HTR-8/SVneo (cell line): ENCODE measurements at regions not wholly inside any gene's neighbourhood (a gene's known extent, or its start where the extent isn't known, plus 50 kb on each side); places are given as distances from the start of the nearest gene placed in this dataset.

Experiments used
- DNase-seq: peaks from one replicate; pipeline ENCODE4 v3.0.0; 2011; ENCODE audit warnings: low spot score, mixed read lengths; ENCODE audit not compliant: insufficient read length
- FAIRE-seq: peaks from 2 replicates; lab custom pipeline; 2011; peaks lifted over from hg19 to GRCh38; lab: Jason Lieb, UNC

DNA sequence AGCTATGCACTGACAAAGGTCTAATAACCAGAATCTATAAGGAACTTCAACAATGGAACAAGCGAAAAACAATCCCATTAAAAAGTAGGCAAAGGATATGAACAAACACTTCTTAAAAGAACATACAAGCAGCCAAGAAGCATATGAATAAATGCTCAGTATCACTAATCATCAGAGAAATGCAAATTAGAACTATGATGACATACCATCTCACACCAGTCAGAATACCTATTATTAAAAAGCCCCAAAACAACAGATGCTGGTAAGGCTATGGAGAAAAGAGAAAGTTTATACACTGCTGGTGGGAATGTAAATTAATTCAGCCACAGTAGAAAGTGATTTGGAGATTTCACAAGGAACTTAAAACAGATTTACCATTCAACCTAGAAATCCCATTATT lies 211.8 kb downstream of the EDN1 start:
- DNase-seq (no peak), FAIRE-seq (no peak)

DNA sequence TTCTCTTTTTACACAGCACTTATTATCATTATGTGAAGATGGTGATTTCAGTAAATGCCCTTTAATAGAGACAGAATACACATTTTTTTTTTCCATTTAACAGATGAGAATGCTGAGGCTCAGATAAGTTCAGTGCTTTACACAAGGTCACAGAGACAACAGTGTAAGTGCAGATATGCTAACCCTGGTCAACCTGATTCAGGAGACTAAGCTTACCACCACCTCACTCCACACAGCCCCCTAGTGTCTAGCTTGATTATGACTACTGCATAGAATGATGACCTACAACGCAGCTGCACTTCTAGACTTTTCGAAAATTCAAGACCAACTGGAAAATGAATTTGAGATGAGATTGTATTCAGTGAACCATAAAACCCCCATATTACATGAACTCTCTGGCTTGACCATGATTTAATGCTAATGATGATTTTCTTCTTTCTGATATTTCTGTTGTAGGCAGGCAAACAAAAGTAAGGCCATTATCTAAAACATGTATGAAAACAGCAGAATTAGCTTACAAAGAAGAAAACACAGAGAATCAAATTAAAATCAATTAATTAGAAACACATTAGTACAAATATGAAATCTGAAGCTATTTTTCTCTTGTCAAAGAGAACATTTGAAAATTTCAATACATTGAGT lies 212.1 kb upstream of the PHACTR1 start:
- peak; percentile 18 for DNase-seq
- FAIRE-seq: peak; percentile 74

DNA sequence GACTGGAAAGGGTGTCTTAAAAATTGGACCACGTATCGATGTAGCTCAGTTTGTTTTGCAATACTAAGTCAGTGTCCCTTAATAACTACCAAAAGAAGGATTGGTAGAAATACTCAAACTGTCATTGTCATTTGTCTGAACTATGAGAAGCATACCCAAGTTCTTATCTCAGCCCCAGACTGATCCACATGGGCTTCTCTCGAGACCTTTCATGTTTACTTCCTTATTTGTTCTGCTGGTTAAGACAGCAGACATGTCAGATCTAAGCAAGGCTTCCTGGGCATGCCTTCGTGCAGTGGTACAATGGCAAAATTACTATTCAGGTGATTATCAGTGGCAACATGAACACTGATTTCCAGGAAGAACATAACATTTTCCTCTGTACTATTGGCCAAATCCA lies 211.1 kb upstream of the PHACTR1 start:
- FAIRE-seq: no peak
- DNase-seq: no peak

DNA sequence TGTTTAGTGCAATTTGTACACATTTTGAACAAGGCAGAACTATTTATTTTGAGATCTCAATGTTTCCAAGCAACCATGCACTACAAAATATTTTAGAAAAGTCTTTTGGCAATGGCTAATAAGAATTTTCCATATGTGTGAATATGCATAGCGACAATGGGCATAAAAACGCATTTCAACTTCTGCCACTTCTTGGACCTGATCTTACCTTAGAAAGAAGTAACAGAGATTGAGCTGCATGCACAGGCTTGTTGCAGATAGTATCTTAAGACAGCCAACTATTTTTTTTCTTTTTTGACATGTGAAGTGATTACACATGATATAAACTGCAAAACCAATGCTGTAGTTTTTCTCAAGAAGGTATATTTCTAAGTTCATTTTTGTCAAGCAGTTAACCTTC lies 210.4 kb upstream of the PHACTR1 start:
- FAIRE-seq: no peak
- DNase-seq: no peak

DNA sequence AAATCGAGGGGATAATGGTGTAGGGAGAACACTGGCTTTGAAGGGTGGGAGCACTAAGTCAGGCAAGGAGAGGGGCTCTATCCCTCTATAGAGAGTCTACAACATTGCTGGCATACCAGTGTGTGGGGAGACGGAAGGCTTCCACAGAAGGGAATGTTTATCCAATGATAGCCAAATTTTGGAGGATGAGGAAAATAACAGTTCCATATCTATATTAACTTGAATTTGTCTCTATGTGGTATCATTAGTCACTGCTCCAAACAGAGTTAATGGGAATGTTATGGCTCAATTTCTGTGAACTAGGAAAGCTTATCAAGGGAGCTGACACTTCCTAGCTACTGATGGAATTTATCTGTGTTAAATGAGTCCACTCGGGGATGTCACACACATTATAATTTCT lies 208.9 kb upstream of the PHACTR1 start:
- FAIRE-seq: no peak

DNA sequence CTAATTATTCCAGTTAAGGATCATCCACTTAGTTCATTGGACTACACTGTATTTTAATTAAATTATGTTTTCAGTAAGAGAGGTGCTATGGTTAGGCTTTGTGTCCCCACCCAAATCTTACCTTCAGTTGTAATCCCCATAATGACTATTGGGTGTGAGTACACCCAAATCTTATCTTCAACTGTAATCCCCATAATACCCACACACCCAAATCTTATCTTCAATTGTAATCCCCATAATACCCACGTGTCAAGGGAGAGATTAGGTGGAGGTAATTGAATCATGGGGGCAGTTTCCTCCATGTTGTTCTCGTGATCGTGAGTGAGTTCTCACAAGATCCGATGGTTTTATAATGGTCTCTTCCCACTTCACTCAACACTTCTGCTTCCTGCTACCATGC lies 208.0 kb upstream of the PHACTR1 start:
- DNase-seq: no peak
- FAIRE-seq: no peak

More for the DNA sequence above, 208.9 kb upstream of the PHACTR1 start:
- no peak for DNase-seq

DNA sequence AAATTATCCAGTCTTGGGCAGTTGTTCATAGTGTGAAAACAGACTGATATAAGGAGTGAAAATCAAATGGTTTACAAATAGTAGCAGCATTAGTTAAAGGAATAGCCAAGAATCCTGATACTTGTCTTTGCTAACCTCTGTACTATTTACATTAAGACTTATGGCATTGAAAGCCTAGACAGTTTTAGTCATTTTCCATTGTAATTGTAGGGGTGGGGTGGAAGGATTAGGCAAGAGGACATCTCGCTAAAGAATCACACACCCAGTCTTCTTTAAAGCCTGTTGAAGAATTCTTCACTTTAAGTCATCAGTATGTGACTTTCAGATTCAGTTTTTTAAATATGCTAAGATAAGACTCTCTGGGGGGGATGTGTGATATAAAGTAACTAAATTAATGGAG lies 207.5 kb upstream of the PHACTR1 start:
- no peak for FAIRE-seq
- no peak for DNase-seq

DNA sequence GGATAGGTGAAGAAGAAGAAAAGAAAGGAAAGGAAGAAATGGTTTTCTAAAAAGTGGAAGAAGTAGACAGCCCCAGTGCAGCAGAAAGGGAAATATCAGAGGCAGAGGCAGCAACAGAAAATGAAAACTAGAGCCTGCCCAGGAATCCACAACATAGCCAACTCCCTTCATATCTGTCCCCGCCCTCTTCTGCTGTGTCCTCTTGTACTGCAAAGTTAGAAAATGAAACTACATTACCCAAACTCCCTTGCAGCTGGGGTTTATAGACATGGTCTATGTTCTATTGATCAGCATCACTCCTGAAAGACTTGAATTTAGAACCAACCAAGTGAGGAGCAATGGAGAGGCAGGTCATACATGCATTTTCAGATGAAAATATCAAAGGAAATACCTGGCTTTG lies 200.5 kb upstream of the PHACTR1 start:
- DNase-seq (no peak), FAIRE-seq (no peak)

DNA sequence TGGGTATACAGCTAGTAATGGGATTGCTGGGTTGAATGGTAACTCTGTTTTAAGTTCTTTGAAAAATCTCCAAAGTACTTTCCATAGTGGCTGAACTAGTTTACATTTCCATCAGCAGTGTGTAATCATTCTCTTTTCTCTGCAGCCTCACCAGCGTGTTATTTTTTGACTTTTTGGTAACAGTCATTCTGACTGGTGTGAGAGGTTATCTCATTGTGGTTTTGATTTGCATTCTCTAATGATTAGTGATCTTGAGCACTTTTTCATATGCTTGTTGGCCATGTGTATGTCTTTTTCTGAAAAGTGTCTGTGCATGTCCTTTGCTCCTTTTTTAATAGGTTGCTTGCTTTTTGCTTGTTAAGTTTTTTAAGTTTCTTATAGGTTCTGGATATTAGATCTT lies 194.2 kb upstream of the PHACTR1 start:
- no peak for DNase-seq
- no peak for FAIRE-seq

DNA sequence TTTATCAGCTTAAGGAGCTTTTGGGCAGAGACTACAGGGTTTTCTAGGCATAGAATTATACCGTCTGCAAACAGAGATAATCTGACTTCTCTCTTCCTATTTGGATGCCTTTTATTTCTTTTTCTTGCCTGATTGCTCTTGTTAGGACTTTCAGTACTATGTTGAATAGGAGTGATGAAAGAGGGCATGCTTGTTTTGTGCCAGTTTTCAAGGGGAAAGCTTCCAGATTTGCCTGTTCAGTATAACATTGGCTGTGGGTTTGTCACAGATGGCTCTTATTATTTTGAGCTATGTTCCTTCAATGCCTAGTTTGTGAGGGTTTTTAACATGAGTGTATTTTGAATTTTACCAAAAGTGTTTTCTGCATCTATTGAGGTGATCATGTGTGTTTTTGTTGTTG lies 192.8 kb upstream of the PHACTR1 start:
- DNase-seq (no peak), FAIRE-seq (no peak)

DNA sequence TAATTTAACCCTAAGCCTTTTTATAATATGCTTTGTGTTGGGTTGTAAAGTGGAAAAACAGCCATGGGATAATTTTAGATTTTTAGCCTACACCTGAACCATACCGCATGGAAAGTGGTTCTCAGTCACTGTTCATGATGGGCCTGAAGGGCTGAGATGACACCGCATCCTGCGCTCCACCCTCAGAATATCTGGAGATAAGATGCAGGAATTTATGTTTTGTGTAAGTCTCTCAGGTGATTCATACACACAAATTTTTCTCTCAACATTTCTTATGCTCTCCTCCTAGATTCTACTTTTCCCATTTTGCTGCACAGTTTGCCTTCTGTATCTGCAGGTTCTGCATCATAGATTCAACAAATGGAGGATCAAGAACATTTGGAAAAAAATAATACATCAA lies 191.3 kb upstream of the PHACTR1 start:
- FAIRE-seq (no peak), DNase-seq (no peak)

DNA sequence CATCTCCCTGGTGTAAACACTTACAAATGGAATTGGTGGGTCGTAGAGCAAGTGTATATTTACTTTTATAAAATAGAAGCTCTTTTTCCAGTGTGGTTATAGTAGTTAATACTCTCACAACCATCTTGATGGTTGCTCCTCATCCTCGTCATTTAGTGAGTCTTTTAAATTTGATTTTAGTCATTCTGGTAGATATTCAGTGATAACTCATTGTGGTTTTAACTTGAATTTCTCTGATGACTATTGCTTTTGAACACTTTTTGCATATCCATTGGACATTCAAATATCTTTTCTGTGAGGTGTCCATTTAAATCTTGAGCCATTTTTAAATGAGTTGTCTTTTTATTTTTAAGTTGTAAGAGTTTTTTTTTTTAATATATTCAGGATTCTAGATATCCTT lies 189.2 kb upstream of the PHACTR1 start:
- no peak for DNase-seq
- no peak for FAIRE-seq

DNA sequence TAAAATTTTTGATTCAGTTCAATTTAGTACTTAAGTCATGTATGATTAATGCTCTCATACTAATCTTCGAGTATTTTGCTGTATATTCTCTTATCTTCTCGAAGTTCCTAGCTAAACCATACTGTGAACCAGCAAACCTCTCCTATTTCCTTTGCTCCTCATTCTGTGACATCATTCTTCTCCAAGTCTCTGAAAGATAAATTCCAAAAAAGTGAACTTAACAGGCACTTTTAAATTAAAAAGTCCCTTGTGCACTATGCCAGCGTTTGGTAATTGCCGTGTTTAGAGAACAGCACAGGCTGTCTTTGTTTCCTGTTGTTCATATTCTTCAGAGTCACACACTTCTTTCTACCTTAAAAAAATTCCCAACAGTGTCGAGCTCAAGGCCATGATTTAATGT lies 188.4 kb upstream of the PHACTR1 start:
- DNase-seq (no peak), FAIRE-seq (no peak)

DNA sequence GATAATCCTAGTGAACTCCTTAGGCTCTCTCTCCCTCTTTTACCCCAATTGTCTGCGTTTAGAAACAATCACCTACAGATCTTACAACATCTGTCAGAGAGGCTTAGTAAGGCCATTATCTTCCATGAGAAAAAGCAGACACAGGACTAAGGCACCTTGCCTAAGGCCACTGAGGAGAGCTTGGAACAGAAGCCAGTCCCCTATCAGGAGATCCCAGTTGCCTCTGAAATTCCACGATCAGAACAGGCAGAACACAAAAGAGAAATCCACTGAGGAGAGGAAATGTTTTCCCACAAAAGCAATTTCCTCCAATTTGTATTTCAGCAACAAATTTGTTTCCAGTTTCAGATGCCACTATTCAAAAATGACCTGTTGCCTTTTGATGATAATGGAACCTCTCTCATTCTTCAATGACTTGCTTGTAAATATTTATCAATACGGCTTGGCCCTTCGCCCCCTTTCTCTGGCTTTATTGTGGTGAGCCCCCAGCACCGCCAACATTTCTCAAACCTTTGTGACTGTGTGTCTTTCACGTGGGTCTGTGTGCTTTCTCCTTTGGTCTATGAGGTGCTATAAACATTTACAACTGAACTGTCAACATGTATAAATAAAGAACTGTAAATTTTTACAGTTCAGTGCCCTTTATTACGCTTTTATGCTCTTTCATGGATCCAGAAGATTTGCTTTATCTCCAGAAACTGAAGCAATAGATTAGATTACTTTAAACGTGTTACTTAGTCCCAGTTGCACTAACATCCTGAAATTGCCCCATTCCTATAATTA lies 187.8 kb upstream of the PHACTR1 start:
- no peak for DNase-seq
- no peak for FAIRE-seq

DNA sequence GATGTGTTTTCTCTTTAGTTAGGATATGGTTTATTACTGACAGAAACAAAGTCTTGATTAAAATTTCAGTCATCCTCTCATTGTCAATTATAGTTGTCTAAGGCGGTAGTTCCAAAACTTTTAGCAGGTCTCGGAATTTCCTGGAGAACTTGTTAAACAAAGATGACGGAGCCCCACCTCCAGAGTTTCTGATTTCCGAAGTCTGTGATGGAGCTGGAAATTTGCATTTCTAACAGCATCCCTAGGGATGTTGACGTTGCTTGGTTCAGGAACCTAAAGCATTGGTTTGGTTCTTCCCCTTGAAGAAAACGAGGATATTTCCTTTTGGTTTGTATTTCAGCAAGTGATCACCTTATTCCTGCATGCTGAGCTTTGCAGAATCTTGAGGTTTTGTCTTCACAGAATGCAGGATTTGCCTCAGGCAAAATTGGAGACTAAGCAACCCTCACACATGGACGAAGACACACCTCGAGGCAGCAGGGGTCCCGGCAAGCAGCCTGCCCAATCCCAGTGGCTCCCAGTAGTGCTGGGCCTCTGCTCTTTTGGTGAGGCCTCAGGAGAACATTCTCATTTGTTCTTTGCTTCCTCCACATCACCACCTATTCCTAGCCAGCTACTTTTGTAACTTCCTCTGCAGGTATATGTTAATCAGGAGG lies 187.1 kb upstream of the PHACTR1 start:
- DNase-seq (no peak), FAIRE-seq (no peak)

DNA sequence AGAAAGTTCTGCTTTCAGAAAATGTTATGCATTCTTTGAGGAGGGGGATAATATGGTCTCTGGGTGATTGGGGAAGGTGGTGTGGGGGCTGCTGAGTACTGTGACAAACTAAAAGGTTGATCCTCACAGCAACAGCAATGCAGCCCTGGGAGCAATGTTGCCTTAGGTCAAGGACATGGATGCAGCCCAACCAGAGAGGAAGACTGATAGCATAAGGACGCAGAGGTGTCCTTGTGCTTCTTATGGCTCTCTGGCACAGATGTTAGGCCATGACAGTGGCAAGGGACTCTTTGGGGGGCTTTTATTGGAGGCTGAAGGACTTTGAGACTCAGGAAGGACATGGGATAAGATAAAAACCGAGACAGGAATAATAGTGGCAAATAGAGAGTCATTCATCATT lies 186.2 kb upstream of the PHACTR1 start:
- DNase-seq (no peak), FAIRE-seq (no peak)

DNA sequence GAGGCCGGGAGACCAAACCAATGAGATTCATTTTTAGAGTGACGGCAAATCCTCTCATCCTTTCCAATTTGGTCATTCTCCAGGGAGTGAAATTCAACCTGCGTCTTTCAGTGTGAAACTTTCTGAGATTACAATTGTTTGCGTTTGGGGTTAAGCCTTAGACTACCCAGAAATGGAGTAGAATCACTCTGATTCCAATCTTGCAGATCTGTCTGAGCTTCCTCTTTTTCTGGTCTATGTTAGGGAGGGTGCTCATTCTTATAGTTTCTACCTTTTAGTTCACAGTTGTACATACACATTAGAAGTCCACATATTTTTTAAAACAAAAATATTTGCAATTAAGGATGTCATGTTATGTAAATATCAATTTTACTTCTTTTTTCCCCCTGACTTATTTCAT lies 183.0 kb upstream of the PHACTR1 start:
- DNase-seq (no peak), FAIRE-seq (no peak)

DNA sequence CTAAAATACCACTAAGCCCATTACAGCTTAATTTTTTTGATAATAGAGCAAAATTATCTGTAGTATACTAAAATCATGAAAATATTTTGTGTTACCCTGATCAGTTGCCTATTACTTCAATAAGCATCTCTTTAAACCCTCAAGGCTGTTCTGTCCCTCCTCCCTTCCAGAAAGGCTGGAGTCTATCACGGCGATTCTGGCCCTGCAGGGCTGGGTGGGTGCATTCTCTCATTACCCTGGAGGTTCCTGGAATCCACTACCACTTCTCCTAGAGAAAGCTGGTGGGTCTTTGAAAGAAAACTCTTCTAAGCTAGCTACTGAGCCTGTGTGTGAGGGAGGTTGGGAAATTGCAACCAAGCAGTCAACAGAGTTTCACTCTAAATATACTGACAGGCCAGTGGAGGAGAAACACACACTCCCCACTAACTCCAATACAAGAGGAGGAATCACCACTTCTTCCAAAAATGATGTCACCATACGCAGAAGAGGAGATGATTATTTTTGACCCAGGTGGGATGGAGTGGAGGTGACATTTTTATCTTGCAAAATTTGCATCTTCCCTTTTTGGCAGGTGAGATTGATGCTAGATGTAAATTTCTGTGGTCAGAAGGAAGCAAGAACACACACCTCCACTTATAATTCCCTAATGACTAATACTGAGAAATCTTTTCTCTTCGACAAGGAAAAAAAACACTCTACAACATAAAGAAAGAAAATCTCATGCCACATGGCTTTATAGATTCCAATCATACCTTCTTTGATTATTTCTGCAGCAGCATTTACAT lies 182.3 kb upstream of the PHACTR1 start:
- no peak for FAIRE-seq

DNA sequence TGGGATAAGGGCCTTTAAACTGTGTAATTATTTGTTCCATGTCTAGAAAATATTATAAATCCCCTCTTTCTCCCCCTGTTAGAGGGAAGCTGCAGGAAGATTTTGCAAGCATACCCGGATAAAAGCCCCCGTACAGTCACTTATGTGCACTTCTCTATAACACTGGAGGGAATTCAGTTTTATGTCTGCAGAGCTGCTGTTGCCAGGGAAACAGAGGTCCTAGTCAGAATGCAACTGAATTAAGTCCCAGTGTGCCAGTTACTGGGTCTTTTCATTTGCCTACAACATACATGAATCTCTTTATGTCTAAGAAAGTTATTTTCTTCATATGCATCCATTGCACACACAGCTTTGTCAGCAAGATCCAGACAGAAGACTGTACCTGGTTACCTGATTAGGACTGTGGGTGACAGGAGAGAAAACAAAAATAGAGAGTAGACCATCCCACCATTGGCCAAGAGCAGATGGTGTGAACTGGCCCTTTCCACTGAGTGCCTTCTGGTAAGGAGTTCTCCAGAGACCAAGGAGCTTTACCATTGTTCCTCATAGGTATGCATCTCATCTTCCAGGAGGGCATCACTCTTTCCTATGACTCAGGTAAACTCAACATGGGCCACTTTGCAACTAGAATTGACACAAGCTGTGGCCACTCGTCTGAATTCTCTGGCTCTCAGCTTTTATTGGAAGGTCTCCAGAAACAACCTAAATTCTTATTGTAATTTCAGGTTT lies 180.8 kb upstream of the PHACTR1 start:
- DNase-seq (no peak), FAIRE-seq (no peak)

More for the DNA sequence above, 182.3 kb upstream of the PHACTR1 start:
- no peak for DNase-seq

DNA sequence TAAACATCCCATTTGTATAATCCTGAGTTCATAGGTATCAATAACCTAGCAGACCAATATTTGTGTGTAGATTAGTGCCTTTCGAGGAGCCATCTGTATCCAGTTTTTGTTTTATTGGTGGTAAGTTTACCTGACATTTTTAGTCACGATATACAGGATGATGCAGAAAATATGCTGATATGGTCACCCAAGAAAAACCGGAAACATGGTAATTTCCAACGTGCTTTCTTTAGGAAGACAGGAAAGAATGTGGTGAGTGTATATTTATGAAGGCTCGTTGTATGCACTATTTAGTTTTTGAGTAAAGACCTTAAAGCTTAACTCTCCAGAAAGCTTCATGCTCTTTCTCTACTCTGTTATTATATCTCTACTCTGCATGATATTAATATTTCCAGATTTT lies 180.2 kb upstream of the PHACTR1 start:
- DNase-seq: no peak
- FAIRE-seq: no peak
